ENCODE measurements at regions not wholly inside any gene's neighbourhood (a gene's known extent, or its start where the extent isn't known, plus 50 kb on each side); places are given as distances from the start of the nearest gene placed in this dataset.

DNA sequence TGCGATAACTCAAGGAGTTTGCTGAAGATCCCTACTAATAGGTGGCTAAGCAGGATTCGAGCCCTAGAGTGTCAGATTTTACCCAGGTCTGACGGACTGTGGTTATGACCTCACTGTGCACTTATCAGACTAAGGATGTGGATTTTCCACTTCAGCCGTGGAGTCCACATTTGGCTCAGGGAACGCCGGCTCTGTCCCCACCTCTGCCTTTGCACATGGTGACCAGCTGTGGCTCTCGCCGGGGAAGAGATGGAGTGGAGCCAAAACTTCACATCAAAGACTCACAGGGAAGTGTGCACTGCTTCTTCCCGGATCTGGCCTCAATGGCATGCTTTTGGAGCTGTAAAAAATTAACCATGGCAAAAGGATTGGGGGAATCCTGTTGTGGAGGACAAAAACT, 249.3 kb upstream of the APCDD1 start:
- no peak for DNase-seq (ENCODE audit: low spot score)
- TF ChIP-seq CTCF (IDR thresholded peaks at IDR 0.05): no peak
- ATAC-seq (ENCODE audit: low FRiP score): no peak

DNA sequence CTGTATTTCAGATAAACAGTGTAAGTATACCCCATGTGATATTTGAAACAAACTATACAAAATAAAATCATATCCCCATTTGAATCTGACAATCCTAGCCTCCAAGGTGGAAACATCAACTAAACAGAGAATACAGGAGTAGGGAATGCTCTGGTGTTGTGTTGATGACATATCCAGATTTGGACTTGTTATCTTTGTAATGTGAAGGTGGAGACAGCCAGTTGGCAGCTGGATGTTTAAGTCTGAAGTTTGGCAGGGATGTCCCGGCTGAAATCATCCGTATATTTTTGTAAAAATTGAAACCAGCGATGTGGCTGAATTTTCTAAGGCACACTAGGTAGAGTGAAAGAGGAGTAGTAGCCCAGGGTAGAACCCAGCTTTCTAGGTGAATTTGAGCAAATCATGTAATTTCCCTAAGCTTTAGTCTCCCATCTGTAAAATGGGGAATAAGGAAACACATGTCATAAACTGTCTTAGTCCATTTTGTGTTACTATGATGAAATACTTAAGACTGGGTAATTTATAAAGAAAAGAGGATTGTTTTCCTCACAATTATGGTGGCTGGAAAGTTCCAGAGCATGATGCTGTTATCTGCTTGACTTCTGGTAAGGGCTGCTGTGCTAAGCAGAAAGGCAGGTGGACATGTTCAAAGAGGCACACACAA, 246.6 kb upstream of the APCDD1 start:
- ATAC-seq (ENCODE audit: low FRiP score): no peak
- no peak for DNase-seq (ENCODE audit: low spot score)
- TF ChIP-seq CTCF (IDR thresholded peaks at IDR 0.05): no peak

GRCh38 chr18:10209302-10209701, 245.1 kb upstream of the APCDD1 start:
- no peak for DNase-seq (ENCODE audit: low spot score)
- ATAC-seq (ENCODE audit: low FRiP score): no peak
- TF ChIP-seq CTCF (IDR thresholded peaks at IDR 0.05): no peak

DNA sequence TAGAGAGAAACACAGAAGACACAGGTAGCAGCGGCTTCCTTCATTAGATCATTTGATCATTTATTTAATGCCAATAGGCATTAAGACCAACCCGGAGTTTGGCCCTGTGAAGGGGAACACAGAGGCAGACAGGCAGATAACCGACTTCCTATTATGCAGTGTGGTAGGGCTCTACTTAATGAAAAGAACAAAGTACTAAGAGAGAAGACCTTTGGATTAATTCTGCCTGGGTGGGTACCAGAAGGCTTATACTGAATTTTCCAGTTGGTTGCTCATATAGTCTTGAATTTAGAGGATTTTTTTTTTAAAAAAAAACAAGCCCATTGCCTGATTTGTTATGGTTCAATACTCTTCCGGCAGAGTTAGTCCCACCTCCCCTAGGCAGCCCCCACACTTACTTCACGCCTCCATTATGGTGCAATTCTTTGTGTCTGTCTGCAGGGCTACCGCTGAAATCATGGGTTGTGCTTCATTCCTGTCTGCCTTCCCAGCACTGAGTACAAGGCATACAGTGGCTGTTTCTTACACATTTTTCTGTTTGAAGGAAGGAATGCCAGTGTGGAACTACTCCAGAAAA, 244.3 kb upstream of the APCDD1 start:
- ATAC-seq (ENCODE audit: low FRiP score) (no peak), DNase-seq (ENCODE audit: low spot score) (no peak)
- TF ChIP-seq CTCF (IDR thresholded peaks at IDR 0.05): no peak

GRCh38 chr18:10213526-10213925, 240.9 kb upstream of the APCDD1 start:
- TF ChIP-seq CTCF (IDR thresholded peaks at IDR 0.05): no peak
- ATAC-seq (ENCODE audit: low FRiP score) (no peak), DNase-seq (ENCODE audit: low spot score) (no peak)

DNA sequence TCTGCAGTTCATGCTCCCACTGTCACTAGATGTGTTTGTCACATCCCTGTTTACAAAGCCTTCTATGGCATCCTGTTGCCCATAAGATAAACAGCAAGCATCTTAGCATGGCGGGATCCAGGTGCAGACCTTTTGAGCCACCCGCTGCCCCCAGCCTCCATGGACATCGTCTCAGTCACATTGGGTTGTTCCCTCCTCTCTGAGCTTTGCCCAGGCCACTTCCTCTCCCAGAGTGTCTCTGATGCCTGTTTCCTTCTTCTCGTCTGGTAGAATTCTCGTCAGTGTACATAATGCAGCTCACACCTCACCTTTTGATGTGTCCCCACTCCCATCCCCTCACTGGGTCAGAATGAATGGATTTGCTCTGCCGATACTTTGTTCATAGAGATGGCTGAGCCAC, 239.0 kb upstream of the APCDD1 start:
- no peak for ATAC-seq (ENCODE audit: low FRiP score)
- TF ChIP-seq CTCF (IDR thresholded peaks at IDR 0.05): no peak

GRCh38 chr18:10216791-10217190, 237.6 kb upstream of the APCDD1 start:
- no peak for DNase-seq (ENCODE audit: low spot score)
- ATAC-seq (ENCODE audit: low FRiP score): no peak
- no peak for TF ChIP-seq CTCF (IDR thresholded peaks at IDR 0.05)

More for the DNA sequence above, 239.0 kb upstream of the APCDD1 start:
- DNase-seq (ENCODE audit: low spot score): no peak
